ENCODE measurements at regions not wholly inside any gene's neighbourhood (a gene's known extent, or its start where the extent isn't known, plus 50 kb on each side); places are given as distances from the start of the nearest gene placed in this dataset.
A peak's percentile ranks its signal among the peaks of the same experiment; 100 is the strongest.

DNA sequence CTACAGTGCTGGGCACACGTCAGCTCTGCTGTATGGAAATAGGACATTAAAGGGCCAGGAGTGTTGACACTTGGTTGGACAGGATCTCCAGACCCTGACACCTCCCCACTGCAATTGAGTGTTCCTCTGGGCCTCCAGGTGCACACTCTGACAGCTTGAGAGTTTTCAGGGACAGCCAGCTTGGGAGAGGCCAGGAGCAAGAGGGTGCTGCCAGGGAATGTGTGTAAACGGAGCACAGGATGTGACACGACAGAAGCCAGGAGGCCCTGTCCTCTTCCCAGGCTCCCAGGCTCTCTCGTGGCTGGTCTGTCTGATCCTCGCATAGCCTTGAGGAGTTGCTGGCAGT, 318.1 kb upstream of the HS6ST1 start:
- DNase-seq (ENCODE audit: low spot score): no peak
- peaks cover 2% of the 10 kb centered on the region for H3K9me3 Mint-ChIP-seq
- H3K4me1 ChIP-seq: peaks cover 55% of the 10 kb centered on the region
- no peak overlapping the region for H3K9ac ChIP-seq
- no peak overlapping the region for H3K27ac ChIP-seq
- H3K27ac Mint-ChIP-seq: peak overlapping the region; percentile 99
- no peaks in the 10 kb centered on the region for H3K79me2 ChIP-seq (ENCODE audit: low read depth)
- no peak overlapping the region for H3K4me3 Mint-ChIP-seq
- H3K9me3 ChIP-seq (ENCODE audit: low read depth): no peaks in the 10 kb centered on the region
- H3K27me3 Mint-ChIP-seq (ENCODE audit: insufficient read depth, low read depth): peaks cover 7% of the 10 kb centered on the region
- H3K36me3 ChIP-seq: no peaks in the 10 kb centered on the region
- H2AFZ ChIP-seq (replicated peaks): no peak overlapping the region
- peaks cover 36% of the 10 kb centered on the region for H3F3A ChIP-seq (ENCODE audit: low read depth)
- H3K36me3 Mint-ChIP-seq: no peaks in the 10 kb centered on the region
- H3K4me2 ChIP-seq: no peak overlapping the region
- H3K4me1 Mint-ChIP-seq: peaks cover 87% of the 10 kb centered on the region
- no peaks in the 10 kb centered on the region for H3K27me3 ChIP-seq
- no peaks in the 10 kb centered on the region for H4K20me1 ChIP-seq (ENCODE audit: low read depth)
- no peak overlapping the region for H3K4me3 ChIP-seq
- TF ChIP-seq EZH2 (IDR thresholded peaks at IDR 0.05): no peak
- TF ChIP-seq EZH2phosphoT487 (IDR thresholded peaks at IDR 0.05): no peak
- TF ChIP-seq, protein P1, sequence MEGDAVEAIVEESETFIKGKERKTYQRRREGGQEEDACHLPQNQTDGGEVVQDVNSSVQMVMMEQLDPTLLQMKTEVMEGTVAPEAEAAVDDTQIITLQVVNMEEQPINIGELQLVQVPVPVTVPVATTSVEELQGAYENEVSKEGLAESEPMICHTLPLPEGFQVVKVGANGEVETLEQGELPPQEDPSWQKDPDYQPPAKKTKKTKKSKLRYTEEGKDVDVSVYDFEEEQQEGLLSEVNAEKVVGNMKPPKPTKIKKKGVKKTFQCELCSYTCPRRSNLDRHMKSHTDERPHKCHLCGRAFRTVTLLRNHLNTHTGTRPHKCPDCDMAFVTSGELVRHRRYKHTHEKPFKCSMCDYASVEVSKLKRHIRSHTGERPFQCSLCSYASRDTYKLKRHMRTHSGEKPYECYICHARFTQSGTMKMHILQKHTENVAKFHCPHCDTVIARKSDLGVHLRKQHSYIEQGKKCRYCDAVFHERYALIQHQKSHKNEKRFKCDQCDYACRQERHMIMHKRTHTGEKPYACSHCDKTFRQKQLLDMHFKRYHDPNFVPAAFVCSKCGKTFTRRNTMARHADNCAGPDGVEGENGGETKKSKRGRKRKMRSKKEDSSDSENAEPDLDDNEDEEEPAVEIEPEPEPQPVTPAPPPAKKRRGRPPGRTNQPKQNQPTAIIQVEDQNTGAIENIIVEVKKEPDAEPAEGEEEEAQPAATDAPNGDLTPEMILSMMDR (IDR thresholded peaks at IDR 0.05): no peak

DNA sequence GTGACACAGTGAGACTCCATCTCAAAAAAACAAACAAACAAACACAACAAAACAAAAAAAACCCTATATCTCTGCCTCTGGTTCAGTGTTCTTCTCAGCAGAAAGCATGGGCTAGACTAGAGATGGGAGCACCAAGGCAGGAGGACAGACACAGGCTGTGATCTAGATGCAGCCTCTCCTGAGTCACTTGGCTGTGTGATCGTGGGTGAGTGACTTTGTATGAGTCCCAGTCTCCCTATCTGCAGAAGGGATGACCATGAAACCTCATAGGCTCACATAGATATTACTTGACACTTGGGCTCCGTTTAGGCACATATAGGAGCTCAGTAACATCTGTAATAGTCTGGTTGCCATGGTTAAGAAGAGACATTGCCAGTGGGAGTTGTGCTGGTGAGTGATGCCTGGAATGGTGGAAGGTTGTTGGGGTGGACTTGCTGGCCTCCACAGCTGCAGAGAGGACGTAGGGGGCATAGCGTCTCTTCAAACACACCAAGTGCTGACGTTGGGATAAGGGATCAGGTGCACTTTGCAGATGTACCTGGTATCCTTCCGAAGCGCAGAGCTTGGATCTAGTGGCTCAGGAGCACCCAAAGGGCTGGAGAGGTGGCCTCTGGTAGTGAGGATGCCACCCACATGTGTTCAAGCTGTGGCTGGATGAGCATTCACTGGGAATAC, 318.9 kb upstream of the HS6ST1 start:
- Histone ChIP-seq H2AFZ (replicated peaks) (no peak overlapping the region), H3K9ac (no peak overlapping the region), H4K20me1 (ENCODE audit: low read depth) (no peaks in the 10 kb centered on the region), H3K4me3 (no peak overlapping the region), H3F3A (ENCODE audit: low read depth) (peaks cover 36% of the 10 kb centered on the region), H3K27ac (peak overlapping the region; percentile 99), H3K36me3 (no peaks in the 10 kb centered on the region), H3K4me2 (peak overlapping the region; percentile 69), H3K79me2 (ENCODE audit: low read depth) (no peaks in the 10 kb centered on the region), H3K27me3 (no peaks in the 10 kb centered on the region), H3K9me3 (ENCODE audit: low read depth) (no peaks in the 10 kb centered on the region), H3K4me1 (peaks cover 46% of the 10 kb centered on the region)
- no peaks in the 10 kb centered on the region for H3K36me3 Mint-ChIP-seq
- H3K9me3 Mint-ChIP-seq: peaks cover 2% of the 10 kb centered on the region
- H3K4me3 Mint-ChIP-seq: peak overlapping the region; percentile 23
- peak overlapping the region; percentile 99 for H3K27ac Mint-ChIP-seq
- DNase-seq (ENCODE audit: low spot score): no peak
- peaks cover 5% of the 10 kb centered on the region for H3K27me3 Mint-ChIP-seq (ENCODE audit: insufficient read depth, low read depth)
- H3K4me1 Mint-ChIP-seq: peaks cover 87% of the 10 kb centered on the region
- TF ChIP-seq EZH2 (IDR thresholded peaks at IDR 0.05) (no peak), EZH2phosphoT487 (IDR thresholded peaks at IDR 0.05) (no peak)
- TF ChIP-seq, protein P1 (IDR thresholded peaks at IDR 0.05): no peak

DNA sequence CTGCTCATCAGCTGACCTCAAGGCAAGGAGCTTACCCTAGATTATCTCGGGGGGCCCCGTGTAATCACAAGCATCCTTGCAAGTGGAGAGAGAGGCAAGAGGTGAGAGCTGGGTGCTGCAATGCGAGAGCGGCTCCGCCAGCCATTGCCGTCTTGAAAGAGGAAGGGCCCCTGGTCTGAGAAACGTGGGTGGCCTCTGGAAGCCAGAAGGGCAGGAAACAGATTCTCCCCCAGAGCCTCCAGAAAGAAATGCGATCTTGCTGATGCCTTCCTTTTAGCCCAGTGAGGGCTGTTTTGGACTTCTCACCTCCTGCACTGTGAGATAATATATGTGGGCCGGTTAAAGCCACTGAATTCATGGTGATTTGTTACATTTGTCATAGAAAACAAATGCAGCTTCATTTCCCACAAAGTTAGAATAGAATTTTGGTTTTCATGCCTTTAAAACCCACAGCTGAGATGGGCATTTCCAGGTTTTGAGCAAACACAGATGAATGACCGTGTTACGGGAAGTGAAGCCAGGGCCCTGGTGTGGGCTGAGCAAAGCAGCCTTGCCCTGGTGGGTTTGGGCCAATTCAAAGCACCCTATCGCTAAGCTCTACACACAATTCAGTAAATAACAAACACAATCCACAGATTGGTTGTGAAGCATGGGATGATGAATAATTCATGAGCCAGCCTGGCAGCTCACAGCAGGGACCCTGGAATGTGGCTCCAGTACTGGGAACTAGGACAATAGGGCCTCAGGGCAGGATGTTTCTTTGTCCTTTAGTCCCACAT, 319.9 kb upstream of the HS6ST1 start:
- peak overlapping the region; percentile 12 for H3K4me3 ChIP-seq
- Mint-ChIP-seq H3K4me3 (no peak overlapping the region), H3K27me3 (ENCODE audit: insufficient read depth, low read depth) (peaks cover 8% of the 10 kb centered on the region), H3K4me1 (peaks cover 87% of the 10 kb centered on the region), H3K9me3 (peaks cover 2% of the 10 kb centered on the region), H3K36me3 (no peaks in the 10 kb centered on the region), H3K27ac (peak overlapping the region; percentile 99)
- H3K4me2 ChIP-seq: peak overlapping the region; percentile 69
- H3K4me1 ChIP-seq: peaks cover 40% of the 10 kb centered on the region
- no peak overlapping the region for H2AFZ ChIP-seq (replicated peaks)
- DNase-seq (ENCODE audit: low spot score): peak; percentile 97
- no peaks in the 10 kb centered on the region for H4K20me1 ChIP-seq (ENCODE audit: low read depth)
- no peaks in the 10 kb centered on the region for H3K79me2 ChIP-seq (ENCODE audit: low read depth)
- H3K9ac ChIP-seq: no peak overlapping the region
- peak overlapping the region; percentile 99 for H3K27ac ChIP-seq
- peaks cover 36% of the 10 kb centered on the region for H3F3A ChIP-seq (ENCODE audit: low read depth)
- H3K9me3 ChIP-seq (ENCODE audit: low read depth): no peaks in the 10 kb centered on the region
- H3K27me3 ChIP-seq: no peaks in the 10 kb centered on the region
- no peaks in the 10 kb centered on the region for H3K36me3 ChIP-seq
- TF ChIP-seq, protein P1 (IDR thresholded peaks at IDR 0.05): no peak
- TF ChIP-seq EZH2phosphoT487 (IDR thresholded peaks at IDR 0.05) (no peak), EZH2 (IDR thresholded peaks at IDR 0.05) (no peak)

All from neural progenitor cell (in vitro differentiated cells).